NCI-H1694 (cell line): ENCODE measurements at regions not wholly inside any gene's neighbourhood (a gene's known extent, or its start where the extent isn't known, plus 50 kb on each side); places are given as distances from the start of the nearest gene placed in this dataset.

ENCODE experiments used
- DNase-seq: peaks from one replicate; lab custom pipeline; 2025; lab: John Stamatoyannopoulos, UW

DNA sequence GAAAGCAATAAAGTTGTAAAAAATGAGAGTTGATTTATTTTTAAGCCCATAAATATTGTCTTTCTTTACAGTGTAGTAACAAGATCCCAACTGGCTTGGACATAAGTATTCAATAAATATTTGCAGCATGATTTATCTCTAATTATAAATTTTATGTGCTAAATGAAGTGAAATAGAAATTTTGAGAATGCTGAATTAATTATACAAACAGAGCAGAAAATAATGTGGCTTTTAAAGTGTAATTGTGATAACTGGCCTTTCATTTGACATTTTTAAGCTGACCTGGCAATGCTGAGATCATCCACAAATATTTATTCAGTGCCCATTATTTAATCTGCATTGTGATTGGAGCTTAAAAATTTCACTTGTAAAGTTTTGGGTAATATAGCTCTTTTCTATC, 201.6 kb upstream of the NAV3 start:
- no peak for DNase-seq

DNA sequence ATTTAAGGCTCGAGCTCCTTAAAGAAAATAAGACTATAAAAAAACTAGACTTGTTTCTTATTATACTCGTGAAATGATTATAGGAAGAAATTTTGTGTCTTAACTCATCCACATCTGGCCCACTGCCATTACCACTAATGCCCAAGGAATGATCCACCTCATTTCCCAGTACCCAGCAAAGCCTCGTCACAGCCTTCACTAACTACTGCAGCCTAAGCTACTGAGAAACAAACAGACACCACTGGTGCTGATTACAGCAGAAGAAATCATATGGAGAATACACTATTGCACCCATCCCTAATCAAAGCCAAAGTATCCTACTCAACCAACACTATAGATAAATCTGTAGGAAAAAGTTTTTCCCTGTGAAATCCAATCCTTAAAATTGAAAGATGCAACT, 205.3 kb upstream of the NAV3 start:
- no peak for DNase-seq

DNA sequence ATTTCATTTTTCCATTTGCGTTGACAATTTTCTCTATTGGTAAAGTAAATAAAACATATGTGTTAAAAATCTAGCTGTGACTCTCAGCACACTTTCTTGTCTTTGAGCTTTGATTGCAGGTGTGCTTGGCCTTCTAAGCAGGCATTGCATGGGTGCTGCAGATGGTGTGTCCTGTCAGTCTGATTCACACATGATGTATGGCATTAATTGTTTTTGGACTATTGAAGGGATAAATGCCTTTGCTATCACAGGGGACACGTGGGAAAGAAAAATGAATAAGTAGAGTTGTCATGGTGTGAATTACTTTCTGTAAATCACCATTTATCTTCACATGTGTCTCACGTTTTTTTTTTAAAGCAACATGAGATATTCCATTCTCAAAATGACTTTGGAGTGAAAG, 211.3 kb upstream of the NAV3 start:
- DNase-seq = no peak

DNA sequence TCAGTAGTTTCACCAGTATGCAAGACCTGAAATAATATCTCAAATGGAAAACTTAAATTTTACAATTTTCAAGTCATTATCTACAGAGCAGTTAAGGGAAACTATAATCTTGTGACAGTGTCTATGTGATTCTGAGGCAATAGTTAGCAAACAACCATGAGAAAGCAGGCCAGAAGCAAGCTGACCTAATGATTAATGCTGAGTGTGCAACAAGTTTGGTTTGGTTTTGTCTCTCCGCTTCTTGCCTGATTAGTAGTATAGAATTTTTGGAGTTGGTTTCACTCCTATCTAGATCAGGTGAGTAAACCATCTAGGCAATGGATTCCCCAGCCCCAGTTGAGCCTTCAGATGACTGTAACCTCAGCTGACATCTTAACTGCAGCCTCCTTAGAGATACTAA, 212.9 kb upstream of the NAV3 start:
- no peak for DNase-seq

DNA sequence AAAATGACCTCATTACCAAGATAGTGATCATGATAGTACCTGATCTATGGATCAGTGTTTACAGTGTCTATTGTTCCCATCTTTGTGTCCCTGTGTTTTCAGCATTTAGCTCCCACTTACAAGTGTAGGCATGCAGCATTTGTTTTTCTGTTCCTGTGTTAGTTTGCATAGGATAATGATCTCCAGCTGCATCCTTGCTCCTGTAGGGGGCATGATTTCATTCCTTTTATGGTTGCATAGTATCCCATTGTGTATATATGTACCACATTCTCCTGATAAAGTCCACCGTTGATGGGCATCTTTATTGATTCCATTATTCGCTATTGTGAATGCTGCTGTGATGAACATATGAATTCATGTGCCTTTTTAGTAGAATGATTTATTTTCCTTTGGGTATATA, 215.4 kb upstream of the NAV3 start:
- DNase-seq = no peak

DNA sequence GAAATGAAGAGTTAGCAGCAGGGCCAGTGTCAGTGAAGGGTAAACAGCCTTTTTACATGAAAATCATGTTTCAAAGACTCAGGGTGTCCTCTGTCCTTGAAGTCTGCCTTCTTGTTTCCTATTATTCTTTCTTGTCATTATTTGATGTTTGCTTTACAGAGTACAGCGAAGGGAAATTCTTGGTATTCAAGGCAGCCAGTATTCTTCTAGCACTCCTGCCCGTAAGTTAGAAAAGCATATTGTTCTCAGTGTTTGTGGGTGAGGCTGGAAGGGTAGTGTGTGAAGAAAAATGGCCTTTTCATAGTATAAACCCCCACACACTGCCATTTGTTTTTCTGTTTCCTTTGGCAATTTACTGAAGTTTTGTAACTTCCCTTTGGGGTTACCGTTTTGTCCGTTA, 217.3 kb upstream of the NAV3 start:
- DNase-seq = no peak

DNA sequence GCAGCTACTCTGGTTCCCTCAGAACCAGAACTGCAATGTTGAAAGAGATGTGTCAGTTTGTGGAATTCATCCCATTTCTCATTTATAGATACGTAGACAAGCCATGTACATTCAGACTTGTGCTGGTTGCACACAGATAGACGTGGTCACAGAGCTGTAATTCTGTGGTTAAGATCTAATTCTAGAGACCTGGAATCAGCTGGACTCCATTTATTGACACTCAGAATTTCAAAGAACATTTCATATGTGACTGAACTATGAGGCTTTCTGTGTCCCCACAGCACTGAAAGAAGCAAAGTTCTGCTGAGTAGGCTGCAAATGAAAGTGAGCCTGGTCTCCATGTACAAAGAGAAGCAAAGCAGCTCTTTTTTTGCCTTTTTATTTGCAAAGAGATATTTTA, 220.2 kb upstream of the NAV3 start:
- DNase-seq = no peak

DNA sequence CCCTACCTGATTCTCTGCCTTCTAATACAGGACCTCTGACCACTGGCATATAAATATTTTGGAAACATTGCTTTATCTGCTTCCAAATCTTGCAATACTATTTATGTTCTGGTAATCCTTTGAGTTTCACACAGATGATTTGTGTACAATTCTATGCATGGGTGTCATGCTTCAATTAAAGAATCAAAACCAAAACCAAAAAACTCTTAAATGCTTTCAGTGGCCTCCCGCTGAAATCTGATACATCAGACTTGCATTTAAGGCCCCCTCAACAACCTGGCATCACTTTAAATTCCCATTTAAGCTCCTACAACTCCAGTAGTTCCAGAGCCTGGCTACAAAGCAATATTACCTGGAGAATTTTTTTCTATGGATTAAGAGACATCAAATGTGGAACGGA, 221.7 kb upstream of the NAV3 start:
- no peak for DNase-seq

DNA sequence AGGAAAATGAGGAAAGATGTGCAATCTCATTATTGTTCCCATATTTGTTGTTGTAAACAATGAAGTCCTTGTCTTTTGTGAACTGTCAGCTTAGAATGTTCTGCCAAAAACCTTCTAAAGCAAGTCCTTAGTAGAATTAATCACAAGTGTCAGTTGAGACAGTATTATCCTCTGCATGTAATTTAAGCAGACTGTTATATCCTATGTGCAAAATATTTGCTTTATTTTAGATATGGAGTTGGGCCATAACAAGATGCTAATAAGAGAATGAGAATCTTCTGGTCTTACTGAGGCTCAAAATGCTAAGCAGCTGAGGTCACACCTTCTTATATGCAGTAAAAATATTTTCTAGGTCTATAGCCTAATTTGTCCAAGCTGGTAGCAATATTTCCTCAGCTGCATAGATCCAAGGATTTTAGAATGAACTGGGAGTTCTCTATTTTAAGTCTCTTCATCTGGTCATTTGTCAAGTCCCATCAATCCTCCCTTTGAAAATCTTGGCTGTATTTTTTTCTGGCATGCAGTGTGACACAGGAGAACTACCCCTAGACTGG, 222.3 kb upstream of the NAV3 start:
- no peak for DNase-seq

DNA sequence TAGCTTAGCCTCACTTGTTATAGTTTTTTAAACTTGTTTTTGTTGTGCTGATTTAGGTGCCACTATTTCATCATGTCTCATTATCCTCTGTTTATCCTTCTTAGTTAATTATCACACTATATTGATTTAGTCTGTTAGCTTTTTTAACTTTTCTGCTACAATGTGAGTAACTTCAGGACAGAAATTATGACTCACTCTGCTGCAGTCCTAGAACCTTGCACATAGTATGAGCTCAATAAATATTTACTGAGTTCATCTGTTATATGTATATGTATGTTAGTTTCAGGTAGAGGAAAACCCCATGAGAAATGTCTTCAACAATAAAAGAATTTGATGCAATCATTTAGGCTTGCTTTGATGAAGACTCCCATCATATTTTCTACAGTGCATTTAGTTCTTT, 224.3 kb upstream of the NAV3 start:
- no peak for DNase-seq

DNA sequence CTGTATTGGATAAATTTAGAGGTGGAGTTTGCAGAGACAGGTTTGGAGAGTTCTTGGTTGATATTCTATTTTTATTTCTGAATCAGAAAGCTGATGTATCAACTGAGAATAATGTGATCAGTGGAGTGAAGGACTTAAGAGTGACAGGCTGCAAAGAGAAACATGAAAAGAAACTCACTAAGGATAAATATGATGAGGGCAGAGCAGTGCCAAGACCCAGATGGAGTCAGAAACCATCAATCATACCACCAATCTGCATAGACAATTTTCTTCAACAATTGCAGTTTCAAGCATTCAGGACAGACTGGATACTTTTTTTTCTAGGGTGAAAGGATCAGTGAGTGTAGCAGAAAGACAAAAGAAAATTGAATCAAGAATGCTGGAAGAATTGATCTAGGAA, 226.7 kb upstream of the NAV3 start:
- DNase-seq = no peak

DNA sequence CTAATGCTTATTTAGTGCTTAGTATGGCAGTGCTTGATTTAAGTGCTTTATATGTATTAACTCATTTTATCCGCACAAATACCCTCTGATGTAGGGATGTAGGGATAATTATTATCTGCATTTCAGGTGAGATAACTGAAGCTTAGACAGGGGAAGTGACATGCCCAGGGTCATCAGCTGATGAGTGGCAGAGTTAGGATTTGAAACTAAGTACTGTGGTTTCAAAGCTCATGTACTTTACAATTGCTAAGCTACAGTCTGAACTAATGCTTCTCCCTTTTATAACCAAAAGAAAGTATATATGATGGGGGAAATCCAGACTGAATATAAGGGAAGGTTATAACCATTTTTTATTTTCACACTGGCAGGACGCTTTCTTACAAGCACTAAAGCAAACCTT, 229.6 kb upstream of the NAV3 start:
- DNase-seq = no peak

DNA sequence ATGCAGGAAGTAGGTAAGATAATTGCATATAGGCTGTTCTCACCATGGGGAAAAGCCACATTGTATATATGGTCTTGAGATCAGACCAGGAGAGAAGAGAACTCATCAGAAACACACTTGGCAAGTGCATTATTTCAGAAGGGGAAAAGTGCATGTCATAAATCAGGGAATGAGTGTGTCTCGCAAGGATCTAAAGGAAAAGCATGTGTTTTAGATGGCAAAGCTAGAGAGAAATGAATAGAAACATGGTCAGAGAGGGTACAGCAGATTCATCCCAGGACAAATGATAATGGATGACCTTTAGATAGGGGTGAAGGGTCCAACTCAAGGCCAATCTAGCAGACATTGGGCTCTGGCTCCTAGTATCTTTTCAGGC, 230.2 kb upstream of the NAV3 start:
- DNase-seq = no peak

DNA sequence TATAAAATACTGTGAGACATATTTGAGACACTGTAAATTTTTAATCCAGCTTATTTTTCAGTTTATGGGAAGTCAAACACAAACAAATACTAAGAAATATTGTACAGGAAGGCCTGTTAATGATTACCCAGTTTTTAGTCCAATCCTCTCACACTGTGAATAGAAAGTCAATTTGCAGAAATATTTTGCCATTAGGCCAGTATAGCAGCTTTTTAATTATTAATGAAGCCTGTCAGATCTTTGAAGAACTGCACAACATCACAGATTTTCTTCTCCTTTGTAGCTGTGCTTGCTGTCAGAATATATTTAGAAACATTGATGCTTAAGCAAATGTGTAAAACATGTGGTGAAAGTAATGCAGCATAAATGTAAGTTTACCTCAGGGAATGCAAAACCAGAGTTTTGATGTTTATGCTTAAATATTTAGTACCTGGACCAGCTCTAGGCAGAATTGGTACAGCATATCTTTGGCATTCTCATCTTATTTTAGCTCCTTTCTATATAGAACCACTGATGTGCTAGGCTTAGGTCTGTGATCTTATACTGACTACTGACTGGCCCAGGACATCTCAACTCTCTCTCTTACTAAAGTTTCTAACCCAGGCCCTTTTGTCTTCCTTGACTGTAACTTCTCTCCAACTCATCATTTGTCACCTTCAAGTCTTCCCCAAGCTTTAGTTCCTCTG, 230.8 kb upstream of the NAV3 start:
- no peak for DNase-seq

DNA sequence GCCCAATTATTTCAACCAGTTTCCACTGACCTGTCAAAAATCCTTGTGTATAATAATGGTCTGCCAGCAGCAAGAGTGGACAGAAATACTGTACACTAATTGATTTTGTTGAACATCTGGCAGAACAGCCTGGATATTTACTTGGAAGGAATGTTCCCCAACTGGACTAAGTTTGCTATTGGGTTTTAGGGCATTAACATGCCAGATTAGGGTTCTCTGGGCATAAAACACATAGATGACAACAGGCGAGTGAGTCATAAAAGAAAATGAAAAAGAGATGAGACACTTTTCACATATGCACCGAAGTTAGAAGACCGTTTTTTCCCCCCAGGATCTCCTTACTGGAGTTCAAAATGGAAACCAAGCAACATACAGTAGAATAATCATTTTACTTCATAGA, 236.3 kb upstream of the NAV3 start:
- no peak for DNase-seq

DNA sequence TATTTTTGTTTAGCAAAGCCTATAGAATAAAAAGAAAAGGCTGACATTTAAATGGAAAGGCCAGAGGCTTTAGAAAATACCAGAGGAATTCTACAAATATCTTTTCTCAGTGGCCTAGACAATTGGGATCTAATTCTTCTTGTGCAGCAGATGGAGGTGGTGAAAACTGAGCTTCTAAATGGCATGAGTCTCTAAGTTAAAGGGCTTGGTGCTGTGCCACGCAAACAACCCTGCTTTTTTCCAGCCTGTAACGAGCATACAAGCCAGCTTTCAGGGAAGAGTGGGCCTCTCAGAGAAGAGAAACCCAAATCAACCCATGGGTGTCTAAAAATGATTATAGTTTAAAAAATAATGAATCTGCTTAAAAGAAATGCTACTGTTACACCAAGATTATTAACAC, 237.9 kb upstream of the NAV3 start:
- peak; percentile 43 for DNase-seq

DNA sequence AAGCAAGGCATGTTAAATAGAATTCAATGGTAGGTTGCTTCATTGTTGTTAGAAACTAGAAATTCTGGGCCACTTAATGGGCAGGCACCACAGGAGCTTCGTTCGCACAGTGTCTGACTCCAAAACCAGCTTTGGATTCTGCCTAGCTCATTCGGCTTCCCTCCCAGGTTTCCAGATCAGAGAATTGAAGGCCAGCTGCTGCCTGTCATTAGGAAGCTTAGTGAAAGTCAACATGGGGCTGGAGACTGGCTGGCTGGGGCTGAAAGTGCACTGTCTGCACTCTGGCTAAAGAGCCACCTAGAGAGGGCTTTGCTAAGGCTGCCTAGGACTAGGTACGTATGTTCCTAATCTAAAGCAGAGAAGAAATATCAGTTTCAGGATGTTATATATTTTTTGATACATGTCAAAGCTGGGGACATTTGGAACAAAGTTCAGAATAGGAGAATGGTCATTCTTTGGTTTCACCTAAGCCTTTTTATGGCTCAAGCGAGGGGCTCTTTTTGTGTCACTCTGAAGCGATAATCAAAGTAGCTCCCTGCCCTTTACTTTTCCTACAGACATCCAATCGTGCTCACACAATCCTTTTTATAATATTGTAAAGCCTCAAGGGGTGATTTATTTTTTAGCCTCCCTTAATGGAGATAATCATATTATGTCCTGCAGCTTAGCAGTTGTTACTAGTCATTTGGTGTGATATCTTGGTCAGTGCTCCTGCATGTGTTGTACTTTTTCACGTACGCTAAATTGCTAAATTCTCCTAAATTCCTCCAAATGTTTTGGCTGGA, 238.5 kb upstream of the NAV3 start:
- DNase-seq = peak; percentile 77

DNA sequence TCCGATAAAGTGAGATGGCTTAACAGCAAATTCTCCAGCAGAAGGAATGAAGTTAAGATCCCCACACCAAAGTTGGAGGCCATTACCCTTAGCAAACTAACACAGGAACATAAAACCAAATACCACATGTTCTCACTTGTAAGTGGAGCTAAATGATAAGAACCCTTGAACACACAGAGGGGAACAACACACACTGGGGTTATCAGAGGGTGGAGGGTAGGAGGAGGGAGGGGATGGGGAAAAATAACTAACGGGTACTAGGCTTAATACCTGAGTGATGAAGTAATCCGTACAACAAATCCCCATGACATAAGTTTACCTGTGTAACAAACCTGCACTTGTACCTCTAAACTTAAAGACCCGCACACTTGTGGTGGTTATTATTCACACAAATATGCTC, 240.4 kb upstream of the NAV3 start:
- no peak for DNase-seq

DNA sequence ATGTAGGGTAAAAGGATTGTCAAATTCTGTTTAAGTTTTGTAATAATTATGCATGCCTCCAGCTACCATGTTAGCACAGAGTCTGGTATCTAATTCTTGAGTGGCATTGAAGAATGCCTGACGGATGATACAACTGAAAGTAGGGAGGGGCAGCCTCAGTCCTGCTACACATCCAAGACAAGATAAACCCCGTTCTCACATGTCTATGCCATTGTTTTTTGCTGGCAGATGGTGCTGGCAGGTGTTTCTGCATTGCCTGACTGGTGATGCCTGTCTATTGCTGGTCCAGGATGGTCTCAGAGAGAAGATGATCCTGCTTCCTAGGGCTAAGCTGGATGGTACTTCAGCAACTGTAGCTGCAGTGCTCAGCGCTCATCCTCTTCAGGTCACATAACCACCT, 245.8 kb upstream of the NAV3 start:
- peak; percentile 61 for DNase-seq

DNA sequence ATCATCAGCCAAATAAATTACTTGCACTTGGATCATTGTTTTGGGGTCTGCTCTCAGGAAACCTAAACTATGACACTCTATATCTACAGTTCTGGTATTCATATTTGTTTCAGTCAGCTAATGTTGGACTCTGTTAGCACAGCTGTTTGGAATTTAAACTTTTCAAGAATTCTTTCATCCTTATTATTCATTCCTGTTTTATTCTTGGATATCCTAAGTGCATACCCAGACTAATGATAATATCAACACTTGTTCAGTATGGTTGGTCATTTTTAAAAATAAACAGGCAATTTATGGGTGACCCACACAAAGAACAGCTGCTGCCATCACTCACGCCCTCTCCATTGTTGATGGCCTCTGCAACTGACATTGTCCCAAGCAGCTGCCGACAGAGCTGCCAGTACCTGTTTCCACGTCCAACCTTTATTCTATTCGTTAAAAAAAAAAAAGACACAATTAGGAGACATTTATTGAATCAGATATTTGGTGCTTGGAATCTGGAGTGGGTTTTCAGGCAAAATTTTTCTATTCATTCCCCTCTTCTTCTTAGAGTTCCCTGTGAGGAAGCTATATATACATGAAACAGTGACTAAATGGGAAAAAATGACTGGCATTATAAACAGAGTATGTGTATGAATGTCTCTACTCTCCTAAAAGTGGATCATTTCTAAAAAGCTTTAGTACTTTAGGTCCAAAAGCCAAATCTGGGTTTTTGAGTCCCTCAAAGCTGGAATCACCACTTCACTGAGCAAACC, 252.1 kb upstream of the NAV3 start:
- DNase-seq = no peak

DNA sequence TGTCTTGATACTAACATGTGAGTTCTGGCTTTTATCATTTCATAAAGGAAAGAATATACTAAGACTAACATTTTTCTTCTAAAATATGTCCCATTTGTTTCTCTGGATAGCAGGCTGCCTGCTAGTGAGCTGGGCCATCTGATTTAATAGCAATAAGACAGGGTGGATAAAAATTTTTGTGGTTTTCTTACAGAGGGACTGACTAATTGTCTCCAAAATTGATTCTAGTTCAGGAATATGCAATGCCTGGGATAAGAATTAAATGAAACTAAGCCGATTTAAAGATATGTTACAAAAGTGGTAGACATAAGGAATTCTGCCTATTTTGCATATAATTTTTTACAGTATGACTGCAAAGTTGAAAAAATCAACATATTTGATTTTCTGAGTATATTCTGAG, 252.9 kb upstream of the NAV3 start:
- no peak for DNase-seq

DNA sequence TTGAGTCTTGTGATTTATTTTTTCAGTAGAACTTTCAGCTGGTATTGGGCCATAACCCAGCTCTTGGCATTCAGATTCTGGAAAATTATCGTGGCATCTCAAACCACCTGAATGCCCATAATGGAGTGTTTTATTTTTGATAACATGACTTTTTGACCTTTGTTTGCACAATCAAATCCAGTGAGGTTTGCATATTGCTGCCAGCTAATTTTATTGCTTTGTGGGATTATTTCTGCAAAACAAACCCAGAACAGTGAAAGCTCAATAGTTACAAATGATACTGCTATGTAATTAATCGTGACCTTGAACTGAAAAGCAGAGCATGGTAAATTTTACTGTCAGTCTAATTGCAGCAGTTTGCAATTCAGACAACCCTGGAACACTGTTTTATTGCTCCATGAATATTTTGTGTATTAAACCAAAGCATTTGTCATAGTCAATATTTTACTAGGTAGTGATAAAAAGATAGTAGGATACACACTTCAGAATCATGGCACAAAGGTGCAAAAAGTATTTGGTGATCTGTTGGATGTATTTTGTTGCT, 255.2 kb upstream of the NAV3 start:
- no peak for DNase-seq

DNA sequence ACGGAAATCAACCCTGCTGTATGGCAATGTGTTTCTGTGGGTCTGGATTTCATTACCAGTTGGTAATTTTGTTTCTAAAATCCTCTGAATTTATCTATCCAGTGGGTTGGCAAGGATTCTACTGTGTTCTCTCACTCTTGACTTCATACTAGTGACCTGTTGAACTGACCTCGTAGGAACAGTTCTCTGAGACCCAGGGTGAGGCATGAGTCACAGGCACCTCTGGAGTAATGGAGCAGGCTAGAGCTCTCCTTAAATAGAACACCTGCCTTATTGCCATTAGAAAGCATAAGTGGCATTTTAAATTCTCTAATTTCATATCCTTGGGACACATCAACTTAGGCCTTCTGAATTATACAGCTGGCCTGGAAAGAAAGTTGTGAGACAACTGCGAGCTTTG, 258.3 kb upstream of the NAV3 start:
- DNase-seq = no peak
